ENCODE measurements at regions not wholly inside any gene's neighbourhood (a gene's known extent, or its start where the extent isn't known, plus 50 kb on each side); places are given as distances from the start of the nearest gene placed in this dataset.
A peak's percentile ranks its signal among the peaks of the same experiment; 100 is the strongest.

DNA sequence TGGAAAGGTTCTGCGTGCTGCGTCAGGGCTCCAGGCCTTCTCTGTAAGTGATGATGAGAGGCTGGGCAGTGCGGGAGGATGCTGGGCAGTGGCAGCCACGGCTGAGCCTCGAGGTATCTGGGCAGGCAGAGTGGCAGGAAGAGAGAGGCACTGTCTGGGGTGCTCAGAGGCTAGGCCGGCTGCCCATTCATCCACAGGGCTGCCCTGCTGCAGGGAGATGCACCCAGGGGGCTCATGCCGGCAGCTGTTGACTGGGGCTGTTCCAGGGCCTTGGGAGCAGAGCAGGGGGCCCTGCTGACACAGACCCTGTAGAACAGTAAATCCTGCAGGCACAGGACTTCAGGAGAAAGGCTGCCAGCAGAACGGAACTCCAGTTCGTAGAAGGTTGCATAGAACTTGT, 88.8 kb downstream of the BOD1 start:
- no peak for DNase-seq (ENCODE audit: low spot score)

DNA sequence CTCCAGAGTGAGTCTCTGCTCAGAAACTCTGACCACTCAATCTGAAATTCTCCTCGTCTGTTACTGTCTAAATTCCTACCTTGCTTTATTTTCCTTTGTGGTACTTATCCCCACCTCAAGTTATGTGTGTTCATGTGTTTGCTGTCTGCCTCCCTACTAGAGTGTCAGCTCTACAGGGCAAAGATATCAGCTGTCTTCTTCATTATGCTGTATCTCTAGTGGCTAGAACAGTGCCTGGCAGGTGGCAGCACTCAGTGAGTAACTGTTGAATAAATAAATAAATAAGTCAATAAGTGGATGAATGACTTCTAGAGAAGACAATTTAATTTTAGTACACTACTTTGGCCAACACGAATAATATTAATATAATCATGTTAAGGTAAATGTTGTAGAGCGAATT, 92.3 kb downstream of the BOD1 start:
- no peak for DNase-seq (ENCODE audit: low spot score)

DNA sequence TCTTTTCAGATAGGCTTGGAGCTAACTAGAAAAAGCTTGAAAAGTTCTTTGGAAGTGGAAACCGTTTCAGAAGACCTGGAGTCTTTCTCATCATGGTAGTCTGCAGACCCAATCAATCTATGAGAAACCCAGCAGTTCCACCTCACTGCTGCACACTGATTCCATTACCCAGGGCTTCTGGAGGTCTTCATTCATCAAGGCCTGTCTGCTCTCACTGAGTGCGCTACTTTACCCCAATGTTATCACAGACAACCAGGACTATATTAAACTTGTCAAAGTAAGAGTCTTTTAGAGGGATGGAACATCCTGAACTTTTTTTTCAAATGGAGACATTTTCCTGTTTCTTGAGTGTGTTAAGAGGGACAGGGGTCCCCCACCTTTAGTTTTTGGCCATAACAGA, 93.1 kb downstream of the BOD1 start:
- no peak for DNase-seq (ENCODE audit: low spot score)

DNA sequence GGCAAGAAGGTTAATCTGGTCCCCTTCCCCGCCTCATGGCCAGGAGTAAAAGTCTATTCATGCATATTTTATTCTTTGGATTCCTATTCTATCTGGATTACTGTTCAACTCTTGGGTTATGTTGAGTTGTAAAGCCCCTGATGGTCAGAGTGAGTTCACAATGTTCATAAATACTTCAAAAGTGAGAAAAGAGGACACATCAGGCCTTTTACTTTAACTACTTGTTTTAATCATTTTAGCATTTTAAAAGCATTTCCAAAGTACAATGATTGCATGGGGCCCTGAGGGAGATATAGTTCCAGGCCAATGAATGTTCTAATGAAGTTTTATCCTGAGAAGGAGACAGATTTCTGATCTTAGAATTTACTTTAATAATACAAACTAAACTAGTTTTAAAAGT, 93.9 kb downstream of the BOD1 start:
- DNase-seq (ENCODE audit: low spot score) = no peak

DNA sequence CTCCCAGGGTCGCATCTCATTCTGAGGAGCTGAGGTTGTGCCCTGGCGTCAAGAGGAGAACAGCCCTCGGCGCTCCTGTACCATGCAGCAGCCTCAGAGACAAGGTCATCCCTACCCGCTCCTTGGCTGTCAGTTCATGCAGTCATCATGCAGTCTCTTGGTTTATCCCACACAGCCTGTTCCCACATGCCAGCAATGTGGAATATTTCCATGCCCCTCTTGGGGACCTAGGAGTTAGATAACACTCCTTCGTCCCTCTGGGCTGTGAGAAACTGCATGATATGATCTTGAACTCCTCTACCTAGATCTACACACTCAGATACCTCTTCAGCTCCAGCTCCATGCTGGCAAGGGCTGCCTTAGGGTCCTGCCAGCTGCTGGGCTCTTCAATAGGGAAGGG, 97.6 kb downstream of the BOD1 start:
- DNase-seq (ENCODE audit: low spot score) = no peak

DNA sequence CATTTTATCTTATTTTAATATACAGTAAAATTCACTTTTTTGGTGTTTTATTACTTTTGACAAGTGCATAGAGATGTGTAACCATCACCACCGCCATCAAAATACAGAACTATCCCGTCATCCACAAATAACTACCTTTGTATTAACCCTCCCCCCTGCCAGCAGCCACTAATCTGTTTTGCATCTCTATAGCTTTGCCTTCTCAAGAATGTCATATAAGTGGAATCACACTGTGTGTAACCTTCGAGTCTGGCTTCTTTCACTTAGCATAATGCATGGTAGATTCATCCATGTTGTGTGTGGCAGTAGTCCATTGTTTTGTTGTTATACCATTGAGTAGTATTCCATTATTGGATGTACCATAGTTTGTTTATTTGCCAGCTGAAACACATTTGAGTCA, 98.8 kb downstream of the BOD1 start:
- DNase-seq (ENCODE audit: low spot score) = no peak

DNA sequence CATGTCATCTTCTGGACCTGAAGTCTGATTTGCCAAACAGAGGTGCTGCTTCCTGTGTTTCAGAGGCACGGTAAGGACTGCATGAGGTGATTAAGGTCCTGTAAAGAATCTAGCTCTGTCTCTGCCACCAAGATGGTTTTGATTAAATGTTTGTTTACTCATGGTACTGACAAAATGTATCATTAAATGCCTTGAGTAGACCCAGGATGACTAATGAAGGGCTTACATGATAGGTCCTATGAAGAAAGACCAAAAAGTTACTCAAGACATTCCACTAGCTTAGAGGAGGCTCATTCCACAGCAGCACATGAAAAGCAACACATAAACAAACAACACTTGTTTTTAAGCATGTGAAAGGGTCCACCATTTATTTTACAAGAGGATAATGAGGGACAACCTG, 100.9 kb downstream of the BOD1 start:
- DNase-seq (ENCODE audit: low spot score) = no peak

DNA sequence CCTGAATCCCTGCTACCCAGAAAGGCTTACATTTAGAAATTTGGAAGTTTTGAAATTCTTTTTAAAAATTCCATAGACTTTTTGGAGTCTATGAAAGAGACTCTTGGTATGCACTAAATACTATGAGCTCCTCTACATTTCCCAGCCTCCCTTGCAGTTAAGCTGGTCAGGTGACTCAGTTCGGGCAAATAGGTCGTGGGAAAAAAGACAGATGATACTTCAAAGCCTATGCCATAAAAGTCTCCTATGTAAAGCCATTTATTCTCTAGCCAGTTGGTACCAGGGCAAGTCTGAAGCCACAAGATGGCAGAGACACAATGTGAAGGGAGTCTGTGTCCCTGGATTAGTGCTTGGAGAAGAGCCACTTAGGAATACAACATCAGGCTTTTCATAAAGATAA, 101.8 kb downstream of the BOD1 start:
- DNase-seq (ENCODE audit: low spot score) = peak; percentile 39

DNA sequence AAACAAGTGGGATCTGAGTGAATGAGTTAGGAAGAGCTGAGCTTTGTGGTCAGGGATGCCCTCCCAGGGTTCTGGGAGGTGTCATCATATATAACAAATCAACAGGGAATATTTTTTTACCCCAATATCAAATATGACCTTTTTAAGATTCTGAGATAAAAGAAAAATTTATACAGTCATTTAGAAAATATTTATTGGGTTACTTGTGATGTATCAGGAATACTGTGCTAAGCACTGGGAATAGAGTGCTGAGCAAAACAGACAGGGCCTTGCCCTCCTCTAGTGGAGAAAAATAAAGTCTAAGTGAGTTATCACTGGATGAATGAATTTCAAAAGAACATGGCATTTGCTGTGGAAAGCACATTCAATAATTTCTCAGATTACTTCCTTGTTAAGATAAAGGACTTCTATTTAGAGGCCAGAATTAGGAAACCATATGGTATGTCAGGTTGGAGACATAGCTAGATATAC, 102.9 kb downstream of the BOD1 start:
- DNase-seq (ENCODE audit: low spot score) = no peak

DNA sequence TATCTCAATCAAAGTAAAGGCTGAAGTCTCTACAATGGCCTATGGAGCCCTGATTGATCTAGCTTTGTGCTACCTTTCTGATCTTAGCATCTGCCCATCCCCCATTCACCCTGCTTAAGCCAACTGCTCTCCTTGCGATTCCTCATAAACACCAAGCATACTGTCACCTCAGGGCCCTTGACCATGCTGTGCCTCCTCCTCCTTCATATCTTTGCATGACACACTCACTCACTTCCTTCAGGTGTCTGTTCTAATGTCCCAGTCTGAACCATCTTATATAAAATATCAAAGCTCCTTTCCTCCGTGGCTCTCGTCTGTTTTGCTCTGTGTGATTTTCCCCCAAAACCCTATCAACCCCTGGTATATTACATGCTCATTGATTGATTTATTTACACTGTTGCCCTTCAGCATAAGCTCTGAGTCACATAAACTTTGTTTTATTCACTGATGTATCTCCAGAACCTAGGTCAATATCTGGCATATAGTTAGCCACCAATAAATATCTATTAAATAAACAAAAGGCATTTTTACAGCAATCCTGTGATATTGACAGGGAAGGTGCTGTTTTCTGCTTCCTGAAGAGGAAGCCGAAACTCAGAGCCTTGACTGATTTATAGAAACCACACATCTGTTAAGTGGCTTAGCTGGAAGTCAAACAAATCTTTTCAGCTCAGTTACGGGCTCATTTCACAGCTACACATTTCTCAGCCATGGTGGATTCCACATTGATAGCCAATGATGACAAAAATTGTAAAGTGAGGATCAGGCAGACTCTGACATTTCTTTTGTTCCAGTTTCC, 103.6 kb downstream of the BOD1 start:
- no peak for DNase-seq (ENCODE audit: low spot score)

DNA sequence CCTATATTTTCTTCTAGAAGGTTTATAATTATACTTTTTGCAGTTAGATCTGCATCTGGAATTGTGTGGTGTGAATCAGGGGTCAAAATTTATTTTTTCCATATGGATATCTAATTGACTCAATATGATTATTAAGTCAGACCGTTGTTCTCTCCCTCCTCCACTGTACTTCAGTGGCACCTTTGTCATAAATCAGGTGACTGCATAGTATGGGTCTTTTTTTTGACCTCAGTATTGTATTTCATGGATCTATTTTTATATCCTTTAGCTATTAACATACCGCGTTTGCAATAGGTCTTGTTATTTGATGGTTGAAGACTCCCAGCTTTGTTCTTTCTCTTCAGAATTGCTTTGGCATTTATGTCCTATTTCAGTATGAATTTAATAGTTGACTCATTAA, 107.4 kb downstream of the BOD1 start:
- DNase-seq (ENCODE audit: low spot score) = no peak

DNA sequence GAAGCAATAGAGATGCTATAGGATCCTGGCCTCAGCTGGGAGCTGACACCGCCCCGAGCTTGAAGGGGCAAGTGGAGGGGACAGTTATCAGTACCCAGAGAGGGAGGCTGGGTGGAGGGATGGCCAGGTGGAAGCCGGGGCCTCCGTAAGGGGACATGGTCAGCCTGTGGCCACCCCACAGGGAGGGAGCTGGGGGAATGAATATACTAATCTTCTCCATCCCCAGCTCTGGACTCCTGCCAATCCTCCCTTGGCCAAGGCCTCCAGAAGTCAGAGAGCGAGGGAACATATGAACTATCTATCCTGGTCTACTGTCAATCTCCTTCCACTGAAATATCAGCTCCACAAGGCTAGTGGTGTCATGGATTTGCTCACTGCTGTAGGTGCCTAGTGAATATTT, 109.3 kb downstream of the BOD1 start:
- DNase-seq (ENCODE audit: low spot score) = no peak

DNA sequence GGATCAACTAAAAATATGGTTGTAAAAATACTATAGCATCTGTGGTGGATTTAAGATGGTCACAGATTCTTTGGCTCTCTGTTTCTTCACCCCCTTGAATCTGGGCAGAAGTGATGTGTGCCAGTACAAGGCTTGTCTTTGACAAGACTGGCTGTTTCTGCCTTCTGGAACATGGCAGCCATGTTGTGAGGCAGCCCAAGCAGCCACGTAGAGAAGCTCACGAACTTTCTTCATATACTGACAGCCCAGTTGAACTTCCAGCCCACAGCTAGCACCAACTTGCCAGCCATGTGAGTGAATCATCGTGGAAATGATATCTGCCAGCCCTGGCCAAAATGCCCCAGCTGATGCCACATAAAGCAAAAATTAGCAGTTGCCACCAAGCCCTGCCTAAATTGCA, 110.8 kb downstream of the BOD1 start:
- DNase-seq (ENCODE audit: low spot score) = no peak

DNA sequence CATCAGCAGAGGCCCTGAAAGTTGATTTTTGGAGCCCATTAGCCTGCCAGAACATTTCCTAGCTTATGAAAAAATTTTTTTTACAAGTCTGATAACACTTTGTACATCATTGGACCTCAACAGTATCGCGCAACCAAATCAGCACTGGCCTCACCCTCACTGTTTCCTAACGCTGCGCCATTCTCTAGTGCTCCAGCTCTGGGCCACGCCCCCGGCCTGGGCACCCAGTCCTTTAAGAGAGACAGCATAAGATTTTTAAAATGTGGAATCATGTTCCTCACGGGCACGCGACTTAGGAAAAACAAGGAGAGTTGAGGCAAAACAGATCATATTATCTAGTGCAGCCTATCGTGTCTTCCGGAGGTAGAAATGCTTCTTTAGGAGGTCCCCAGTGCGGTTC, 114.5 kb downstream of the BOD1 start:
- DNase-seq (ENCODE audit: low spot score) = no peak

DNA sequence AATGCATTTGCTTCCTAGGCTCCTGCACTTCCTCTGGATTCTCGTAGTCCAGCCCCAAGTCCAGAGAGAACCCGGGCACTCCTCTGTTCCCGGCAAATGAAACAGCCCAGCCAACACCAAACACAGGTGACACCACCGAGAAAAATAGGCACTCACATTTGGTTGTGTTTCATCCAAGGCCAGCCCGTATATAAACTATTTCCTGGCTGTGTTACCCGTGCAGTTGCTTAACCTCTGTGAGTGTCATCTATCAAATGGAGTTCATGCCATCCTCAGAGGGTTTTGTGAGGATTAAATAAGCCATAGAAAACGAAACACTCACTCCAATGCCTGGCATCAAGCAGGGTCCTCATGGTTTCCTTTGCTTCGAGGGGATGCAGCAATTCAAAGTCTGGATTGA, 115.2 kb downstream of the BOD1 start:
- no peak for DNase-seq (ENCODE audit: low spot score)

DNA sequence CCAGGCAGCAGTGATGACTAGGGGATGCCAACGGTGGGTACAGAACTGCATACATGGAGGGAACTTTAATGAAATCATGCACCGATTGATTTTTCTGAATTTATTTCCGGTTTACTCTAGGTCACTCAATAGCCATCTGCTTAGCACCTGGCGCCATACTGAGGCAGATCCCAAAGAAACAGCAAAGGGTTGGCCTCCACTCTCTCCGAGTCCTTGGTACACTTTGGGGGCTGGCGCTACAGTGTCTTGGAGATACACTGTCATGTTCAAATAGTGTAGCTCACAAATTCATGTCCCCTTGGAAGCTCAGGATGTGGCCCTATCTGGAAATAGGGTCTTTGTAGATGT, 116.3 kb downstream of the BOD1 start:
- DNase-seq (ENCODE audit: low spot score) = no peak

DNA sequence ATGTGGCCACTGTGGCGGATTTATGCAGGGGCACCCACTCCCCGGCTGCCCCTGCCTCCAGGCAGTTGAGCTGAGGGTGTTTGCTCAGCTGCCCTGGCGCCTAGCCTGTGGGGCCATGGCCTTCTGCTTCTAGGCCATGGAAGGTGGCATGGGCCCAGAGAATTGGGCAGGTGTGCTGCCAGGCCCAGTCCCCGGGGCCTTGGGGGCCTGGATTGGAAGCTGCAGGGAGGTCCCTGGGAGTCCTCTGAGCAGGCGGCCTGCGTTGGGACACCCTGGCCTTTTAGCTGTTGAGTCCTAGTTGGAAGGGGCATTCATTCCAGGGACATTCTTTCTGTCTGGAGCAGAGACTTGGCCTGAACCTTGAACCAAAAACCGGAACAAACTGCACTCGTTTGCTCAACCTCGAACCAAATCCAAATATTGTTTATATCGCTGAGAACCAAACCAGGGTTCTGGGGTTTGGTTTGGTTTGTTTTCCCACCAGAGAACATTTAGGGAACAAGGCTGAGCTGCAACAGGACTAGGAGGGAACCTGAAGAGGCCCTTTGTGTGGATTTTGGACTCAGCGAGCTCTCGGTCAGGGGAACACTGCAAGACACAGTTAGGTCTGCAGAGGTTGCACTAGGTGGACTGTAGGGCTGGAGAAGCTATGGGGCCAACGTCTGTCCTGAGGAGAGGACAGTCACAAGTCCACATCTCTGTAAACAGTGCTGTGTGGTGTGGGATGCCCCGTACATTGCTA, 116.8 kb downstream of the BOD1 start:
- no peak for DNase-seq (ENCODE audit: low spot score)

DNA sequence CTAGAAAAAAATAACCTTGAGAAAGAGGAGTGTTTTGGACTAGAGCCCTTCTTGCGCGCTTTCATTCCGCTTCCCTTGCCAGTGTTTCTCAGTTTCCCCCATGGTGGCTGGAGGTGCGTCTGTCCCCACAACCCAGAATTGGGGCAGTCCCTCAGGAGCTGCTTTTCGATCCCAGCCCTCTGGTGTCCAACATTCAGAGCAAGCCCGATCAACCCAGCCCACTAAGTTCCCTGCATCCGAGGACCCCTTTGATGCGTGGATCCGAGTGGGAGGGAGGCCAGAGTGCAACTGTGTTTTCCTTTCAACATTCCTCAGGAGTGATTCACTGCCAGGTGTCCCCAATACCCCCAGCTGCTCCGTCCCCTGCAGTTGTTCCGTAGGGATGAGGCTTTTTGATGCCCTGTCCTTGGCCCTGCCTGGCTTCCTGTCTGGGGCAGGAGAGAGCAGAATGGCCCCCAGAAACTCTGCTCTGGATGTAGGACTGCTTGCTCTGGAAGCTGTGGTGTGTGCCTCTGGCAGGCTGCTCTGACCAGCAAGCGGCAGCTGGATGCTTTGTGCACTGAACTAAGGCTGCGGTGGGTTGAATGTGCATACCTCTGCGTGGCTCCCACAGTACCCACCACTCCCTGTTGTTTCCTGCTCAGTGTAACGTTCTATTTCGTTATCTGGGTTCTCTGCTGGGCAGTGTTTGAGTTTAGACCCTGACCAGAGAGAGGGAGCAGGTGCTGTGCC, 117.5 kb downstream of the BOD1 start:
- DNase-seq (ENCODE audit: low spot score) = no peak

DNA sequence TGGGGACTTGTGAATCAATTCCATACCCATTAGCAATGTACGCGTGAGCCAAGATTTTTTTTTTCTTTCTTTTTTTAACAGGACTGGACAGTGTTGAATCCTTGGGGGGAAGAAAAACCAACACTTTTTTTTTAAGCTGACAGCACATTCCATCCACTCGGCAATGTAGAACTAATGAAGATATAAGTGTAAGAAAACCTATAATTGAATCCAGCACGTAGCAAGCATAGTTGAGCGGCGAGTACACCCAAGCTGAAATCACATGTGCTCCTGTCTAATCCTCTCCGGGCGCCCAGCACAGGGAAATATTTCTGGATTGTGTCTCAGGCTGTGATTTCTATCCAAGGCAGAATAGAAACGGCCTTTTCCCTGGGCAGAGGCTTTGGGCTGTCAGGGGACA, 118.2 kb downstream of the BOD1 start:
- no peak for DNase-seq (ENCODE audit: low spot score)

DNA sequence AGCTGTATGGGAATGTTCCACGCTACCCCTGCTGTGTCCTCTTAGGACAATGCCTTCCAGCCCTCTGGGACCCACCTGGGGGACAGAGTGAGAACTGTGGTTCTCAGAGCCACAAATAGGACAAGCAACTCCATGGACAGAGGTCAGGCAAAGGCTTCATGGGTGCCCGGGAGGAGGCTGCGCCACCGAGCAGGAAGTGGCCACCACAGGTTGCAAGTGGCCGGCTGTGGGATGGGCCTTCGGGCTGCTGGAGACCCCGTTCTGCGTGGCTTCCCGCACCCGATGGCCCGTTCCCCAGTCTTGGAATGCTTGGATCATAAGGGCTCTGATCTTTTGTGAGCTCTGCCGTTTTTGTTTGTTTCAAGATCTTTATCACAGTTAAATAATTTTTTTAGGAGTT, 118.8 kb downstream of the BOD1 start:
- DNase-seq (ENCODE audit: low spot score) = no peak

DNA sequence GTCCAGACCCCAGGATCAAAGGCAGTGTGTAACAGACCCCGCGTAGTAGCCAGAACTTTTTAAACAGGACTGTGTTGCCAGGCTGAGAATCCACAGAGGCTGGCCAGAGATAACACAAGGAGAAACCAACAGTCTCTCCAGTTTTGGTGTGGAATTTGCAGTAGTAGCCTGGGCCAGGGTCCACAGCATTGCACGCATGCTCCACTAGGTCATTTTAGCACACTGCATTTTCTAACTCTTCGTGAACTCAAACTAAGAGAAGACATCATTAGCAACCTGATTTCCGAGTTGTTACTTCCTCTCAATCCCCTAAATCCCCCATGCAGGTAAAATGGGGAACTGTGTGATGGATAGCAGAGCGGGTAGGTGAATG, 119.6 kb downstream of the BOD1 start:
- no peak for DNase-seq (ENCODE audit: low spot score)

DNA sequence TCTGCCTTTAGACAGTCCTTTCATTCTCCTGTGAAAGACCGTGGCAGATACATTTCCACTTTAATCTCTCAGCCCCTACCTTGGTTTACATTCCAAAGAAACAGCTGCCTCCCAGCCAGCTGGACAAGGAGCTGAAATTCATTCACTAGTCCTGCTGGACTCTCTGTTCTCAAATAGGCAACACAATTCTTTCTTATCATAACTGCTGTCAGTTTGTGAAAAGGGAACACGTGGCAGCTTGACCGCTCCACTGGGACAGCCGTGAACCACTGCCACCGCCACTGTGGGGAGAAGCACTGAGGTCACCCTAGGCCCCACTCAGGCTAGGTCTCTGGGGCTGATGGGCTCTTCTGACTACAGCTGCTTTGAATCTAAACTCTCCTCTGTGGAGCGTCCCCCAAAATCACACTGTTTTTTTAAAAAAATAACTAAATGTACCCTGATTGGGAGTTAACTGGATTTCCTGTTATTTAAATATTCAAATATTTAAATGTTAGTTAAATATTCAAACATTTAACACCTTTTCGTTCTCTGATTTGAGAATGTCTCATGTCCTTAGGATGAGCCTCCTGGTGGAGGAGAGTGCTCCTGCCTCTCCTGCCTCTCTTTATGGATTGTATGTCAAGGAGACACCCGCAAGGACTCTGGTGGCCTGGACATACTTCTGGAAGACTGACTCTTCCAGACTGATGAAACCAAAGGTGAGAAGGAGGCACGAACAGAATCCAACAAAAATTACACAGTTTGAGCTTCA, 120.1 kb downstream of the BOD1 start:
- DNase-seq (ENCODE audit: low spot score) = no peak
